ENCODE measurements at regions not wholly inside any gene's neighbourhood (a gene's known extent, or its start where the extent isn't known, plus 50 kb on each side); places are given as distances from the start of the nearest gene placed in this dataset.
"Not testable (repeated sequence)": the region's sequence is repeated elsewhere in the genome, so short reads cannot be mapped to it uniquely, and the experiment has no call there.

DNA sequence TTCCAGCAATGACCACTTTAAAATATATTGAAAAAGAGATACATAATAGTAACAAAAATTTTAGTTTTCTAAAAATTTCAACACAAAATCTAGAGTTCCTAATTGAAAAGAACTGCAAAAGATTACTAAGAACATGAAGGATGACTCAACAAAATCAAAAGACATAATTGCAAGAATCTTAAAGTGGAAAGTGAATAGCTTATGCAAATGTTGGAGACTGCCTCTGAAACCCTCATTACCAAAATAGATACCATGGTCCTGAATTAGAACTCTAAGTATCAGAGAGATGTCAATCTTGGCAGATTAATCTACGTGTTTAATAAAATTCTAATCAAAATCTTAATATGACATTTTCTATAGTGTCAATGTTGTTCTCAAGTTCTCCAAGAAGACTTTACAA is 60.7 kb upstream of the SGO1 start (continued):
- TF ChIP-seq TEAD4 (CRISPR knock-in tag; IDR thresholded peaks at IDR 0.05) (no peak), RELA (CRISPR knock-in tag; IDR thresholded peaks at IDR 0.05; ENCODE audit: borderline replicate concordance) (no peak)

DNA sequence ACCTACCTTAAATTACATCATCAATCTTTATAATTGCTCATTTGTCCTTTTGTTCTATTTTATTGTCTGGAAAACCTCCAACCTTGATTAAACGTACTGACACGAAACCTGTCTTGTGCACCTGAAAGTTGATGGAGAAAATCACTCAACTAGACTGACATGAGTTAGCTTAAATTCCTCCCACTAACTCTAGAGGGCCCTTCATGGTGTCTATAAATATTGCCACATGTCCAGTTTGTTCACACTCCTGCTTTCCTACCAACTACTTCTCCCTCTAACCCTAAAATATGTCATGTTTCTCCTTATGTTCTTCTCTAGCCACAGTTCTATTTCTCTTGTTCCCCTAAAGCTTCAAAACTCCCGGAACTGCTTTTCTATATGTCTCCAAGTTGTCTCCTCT is 59.8 kb upstream of the SGO1 start:
- DNase-seq (ENCODE audit: low spot score), result no peak
- ChIA-PET POLR2A (no interaction called here), CTCF (no interaction called here)
- Mint-ChIP-seq H3K27me3 (ENCODE audit: low read depth) (no peaks in the 10 kb centered on the region), H3K4me3 (no peak overlapping the region), H3K9me3 (peaks cover 40% of the 10 kb centered on the region), H3K4me1 (peaks cover 4% of the 10 kb centered on the region), H3K27ac (no peak overlapping the region), H3K36me3 (peaks cover 13% of the 10 kb centered on the region)
- no peak for ATAC-seq
- no peak for TF ChIP-seq GTF2I (CRISPR knock-in tag; conservative IDR thresholded peaks at IDR 0.05)

DNA sequence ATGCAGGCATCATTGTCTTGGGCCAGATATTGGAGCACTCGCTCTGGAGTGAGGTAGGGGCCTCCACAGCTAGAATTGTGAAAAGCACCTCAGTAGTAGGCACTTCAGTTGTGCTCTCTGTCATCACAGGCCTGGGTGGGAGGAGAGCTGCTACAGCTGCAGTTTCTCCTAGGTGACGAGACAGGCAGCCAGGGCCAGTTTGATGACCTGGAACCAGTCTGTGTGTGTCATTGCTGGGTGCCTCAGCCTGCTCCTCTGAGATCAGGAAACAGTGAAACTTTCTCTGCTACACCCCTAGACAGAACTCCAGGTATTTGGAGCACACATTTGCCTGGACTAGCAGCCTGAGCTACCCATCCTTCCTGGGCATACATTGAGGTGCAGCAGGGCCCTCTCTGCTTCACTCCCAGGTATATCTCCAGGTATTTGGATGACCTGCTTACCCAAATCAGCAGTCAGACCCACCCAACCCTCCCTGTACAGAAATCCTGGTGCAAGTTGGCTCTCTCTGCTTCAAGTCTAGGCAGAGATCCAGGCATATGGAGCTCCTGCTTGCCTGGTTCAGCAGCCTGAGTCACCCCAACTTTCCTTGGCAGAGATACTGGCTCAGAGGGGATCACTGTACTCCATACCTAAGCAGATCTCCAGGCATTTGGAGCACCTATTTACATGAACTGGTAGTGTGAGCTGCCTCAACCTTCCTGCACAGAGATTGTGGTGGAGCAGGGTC is 54.3 kb upstream of the SGO1 start:
- H3K27ac Mint-ChIP-seq, result no peak overlapping the region
- no peak overlapping the region for H3K4me3 Mint-ChIP-seq
- H3K36me3 Mint-ChIP-seq, result peaks cover 10% of the 10 kb centered on the region
- no peaks in the 10 kb centered on the region for H3K27me3 Mint-ChIP-seq (ENCODE audit: low read depth)
- peaks cover 22% of the 10 kb centered on the region for H3K9me3 Mint-ChIP-seq
- ChIA-PET CTCF (no interaction called here), POLR2A (no interaction called here)
- TF ChIP-seq, protein P1, sequence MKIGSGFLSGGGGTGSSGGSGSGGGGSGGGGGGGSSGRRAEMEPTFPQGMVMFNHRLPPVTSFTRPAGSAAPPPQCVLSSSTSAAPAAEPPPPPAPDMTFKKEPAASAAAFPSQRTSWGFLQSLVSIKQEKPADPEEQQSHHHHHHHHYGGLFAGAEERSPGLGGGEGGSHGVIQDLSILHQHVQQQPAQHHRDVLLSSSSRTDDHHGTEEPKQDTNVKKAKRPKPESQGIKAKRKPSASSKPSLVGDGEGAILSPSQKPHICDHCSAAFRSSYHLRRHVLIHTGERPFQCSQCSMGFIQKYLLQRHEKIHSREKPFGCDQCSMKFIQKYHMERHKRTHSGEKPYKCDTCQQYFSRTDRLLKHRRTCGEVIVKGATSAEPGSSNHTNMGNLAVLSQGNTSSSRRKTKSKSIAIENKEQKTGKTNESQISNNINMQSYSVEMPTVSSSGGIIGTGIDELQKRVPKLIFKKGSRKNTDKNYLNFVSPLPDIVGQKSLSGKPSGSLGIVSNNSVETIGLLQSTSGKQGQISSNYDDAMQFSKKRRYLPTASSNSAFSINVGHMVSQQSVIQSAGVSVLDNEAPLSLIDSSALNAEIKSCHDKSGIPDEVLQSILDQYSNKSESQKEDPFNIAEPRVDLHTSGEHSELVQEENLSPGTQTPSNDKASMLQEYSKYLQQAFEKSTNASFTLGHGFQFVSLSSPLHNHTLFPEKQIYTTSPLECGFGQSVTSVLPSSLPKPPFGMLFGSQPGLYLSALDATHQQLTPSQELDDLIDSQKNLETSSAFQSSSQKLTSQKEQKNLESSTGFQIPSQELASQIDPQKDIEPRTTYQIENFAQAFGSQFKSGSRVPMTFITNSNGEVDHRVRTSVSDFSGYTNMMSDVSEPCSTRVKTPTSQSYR (CRISPR knock-in tag; IDR thresholded peaks at IDR 0.05), result no peak
- no peak for TF ChIP-seq CBFB (CRISPR knock-in tag; IDR thresholded peaks at IDR 0.05; ENCODE audit: low read depth)
- no peak for TF ChIP-seq ZBTB21 (CRISPR knock-in tag; IDR thresholded peaks at IDR 0.05; ENCODE audit: borderline replicate concordance)
- no peak for TF ChIP-seq HMGA2 (CRISPR knock-in tag; IDR thresholded peaks at IDR 0.05)
- TF ChIP-seq PRRX2 (CRISPR knock-in tag; IDR thresholded peaks at IDR 0.05), result no peak
- TF ChIP-seq RORB (CRISPR knock-in tag; IDR thresholded peaks at IDR 0.05), result no peak
- TF ChIP-seq, protein P2, sequence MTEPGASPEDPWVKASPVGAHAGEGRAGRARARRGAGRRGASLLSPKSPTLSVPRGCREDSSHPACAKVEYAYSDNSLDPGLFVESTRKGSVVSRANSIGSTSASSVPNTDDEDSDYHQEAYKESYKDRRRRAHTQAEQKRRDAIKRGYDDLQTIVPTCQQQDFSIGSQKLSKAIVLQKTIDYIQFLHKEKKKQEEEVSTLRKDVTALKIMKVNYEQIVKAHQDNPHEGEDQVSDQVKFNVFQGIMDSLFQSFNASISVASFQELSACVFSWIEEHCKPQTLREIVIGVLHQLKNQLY (CRISPR knock-in tag; IDR thresholded peaks at IDR 0.05), result no peak
- TF ChIP-seq, protein P3, sequence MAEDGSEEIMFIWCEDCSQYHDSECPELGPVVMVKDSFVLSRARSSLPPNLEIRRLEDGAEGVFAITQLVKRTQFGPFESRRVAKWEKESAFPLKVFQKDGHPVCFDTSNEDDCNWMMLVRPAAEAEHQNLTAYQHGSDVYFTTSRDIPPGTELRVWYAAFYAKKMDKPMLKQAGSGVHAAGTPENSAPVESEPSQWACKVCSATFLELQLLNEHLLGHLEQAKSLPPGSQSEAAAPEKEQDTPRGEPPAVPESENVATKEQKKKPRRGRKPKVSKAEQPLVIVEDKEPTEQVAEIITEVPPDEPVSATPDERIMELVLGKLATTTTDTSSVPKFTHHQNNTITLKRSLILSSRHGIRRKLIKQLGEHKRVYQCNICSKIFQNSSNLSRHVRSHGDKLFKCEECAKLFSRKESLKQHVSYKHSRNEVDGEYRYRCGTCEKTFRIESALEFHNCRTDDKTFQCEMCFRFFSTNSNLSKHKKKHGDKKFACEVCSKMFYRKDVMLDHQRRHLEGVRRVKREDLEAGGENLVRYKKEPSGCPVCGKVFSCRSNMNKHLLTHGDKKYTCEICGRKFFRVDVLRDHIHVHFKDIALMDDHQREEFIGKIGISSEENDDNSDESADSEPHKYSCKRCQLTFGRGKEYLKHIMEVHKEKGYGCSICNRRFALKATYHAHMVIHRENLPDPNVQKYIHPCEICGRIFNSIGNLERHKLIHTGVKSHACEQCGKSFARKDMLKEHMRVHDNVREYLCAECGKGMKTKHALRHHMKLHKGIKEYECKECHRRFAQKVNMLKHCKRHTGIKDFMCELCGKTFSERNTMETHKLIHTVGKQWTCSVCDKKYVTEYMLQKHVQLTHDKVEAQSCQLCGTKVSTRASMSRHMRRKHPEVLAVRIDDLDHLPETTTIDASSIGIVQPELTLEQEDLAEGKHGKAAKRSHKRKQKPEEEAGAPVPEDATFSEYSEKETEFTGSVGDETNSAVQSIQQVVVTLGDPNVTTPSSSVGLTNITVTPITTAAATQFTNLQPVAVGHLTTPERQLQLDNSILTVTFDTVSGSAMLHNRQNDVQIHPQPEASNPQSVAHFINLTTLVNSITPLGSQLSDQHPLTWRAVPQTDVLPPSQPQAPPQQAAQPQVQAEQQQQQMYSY (CRISPR knock-in tag; IDR thresholded peaks at IDR 0.05), result no peak
- ATAC-seq (no peak), DNase-seq (ENCODE audit: low spot score) (no peak)
- H3K4me1 Mint-ChIP-seq, result no peaks in the 10 kb centered on the region

DNA sequence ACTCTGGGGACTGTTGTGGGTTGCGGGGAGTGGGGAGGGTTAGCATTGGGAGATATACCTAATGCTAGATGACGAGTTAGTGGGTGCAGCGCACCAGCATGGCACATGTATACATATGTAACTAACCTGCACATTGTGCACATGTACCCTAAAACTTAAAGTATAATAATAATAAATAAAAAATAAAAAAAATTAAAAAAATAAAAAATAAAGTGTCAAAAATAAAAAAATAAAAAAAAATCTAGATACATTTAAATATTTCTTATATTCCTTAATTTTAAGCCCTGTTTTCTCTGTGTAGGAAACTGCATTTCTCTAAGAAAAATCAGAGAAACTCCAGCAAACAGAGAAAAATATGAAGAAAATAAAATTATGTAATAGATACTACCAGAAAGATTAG is 52.2 kb upstream of the SGO1 start:
- DNase-seq (ENCODE audit: low spot score); H3K36me3 Mint-ChIP-seq; H3K4me3 Mint-ChIP-seq; H3K4me1 Mint-ChIP-seq; POLR2A ChIA-PET; ATAC-seq; H3K27ac Mint-ChIP-seq; H3K27me3 Mint-ChIP-seq (ENCODE audit: low read depth); CTCF ChIA-PET: not testable (repeated sequence)
- TF ChIP-seq HMGA2 (CRISPR knock-in tag; IDR thresholded peaks at IDR 0.05), result peak; percentile 91
- H3K9me3 Mint-ChIP-seq, result peaks cover 17% of the 10 kb centered on the region
